ENCODE measurements at regions not wholly inside any gene's neighbourhood (a gene's known extent, or its start where the extent isn't known, plus 50 kb on each side); places are given as distances from the start of the nearest gene placed in this dataset.

DNA sequence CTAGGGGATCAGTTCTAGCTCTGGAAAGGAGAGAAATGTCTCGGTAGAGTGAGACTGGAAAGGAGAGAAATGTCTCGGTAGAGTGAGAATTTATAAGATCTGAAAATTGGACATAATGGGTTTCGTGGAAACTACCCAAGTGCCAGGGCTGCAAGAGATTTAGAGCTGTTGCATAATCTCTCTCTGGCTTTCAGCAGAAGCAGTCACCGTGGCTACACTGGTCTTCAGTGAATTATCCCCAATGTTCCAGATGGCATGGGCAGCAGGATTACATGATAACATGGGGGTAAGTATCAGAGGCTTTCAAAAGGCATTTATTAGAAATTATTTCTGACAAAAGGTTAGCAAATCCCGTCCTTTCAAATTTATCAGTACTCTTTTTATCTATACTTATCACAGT is 435.5 kb downstream of the NKX6-1 start:
- TF ChIP-seq, protein P1, sequence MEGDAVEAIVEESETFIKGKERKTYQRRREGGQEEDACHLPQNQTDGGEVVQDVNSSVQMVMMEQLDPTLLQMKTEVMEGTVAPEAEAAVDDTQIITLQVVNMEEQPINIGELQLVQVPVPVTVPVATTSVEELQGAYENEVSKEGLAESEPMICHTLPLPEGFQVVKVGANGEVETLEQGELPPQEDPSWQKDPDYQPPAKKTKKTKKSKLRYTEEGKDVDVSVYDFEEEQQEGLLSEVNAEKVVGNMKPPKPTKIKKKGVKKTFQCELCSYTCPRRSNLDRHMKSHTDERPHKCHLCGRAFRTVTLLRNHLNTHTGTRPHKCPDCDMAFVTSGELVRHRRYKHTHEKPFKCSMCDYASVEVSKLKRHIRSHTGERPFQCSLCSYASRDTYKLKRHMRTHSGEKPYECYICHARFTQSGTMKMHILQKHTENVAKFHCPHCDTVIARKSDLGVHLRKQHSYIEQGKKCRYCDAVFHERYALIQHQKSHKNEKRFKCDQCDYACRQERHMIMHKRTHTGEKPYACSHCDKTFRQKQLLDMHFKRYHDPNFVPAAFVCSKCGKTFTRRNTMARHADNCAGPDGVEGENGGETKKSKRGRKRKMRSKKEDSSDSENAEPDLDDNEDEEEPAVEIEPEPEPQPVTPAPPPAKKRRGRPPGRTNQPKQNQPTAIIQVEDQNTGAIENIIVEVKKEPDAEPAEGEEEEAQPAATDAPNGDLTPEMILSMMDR (IDR thresholded peaks at IDR 0.05; ENCODE audit: insufficient read depth, low read length, poor library complexity, severe bottlenecking): no peak
- no peak for TF ChIP-seq EZH2phosphoT487 (conservative IDR thresholded peaks at IDR 0.05; ENCODE audit: low read length)

All from SU-DHL-6 (cell line).